WTC11 (cell line): ENCODE measurements at regions not wholly inside any gene's neighbourhood (a gene's known extent, or its start where the extent isn't known, plus 50 kb on each side); places are given as distances from the start of the nearest gene placed in this dataset.

Source experiments
- ARID4B ChIP-seq: sonication (generic); formaldehyde crosslinking; IDR thresholded peaks from 2 replicates; pipeline ENCODE4 v1.8.0; 2023; ENCODE audit warnings: missing genetic modification reagents, mild to moderate bottlenecking, borderline replicate concordance
- ATF2 ChIP-seq: sonication (generic); formaldehyde crosslinking; IDR thresholded peaks from 2 replicates; pipeline ENCODE4 v1.8.1; 2022; ENCODE audit warnings: low read depth, missing genetic modification reagents, borderline replicate concordance
- CBFB ChIP-seq: sonication (generic); formaldehyde crosslinking; IDR thresholded peaks from 2 replicates; pipeline ENCODE4 v1.8.1; 2022; ENCODE audit warnings: mild to moderate bottlenecking, low read depth, missing genetic modification reagents
- CTCF ChIP-seq: fragments of 200-600 bp; IDR thresholded peaks from 2 replicates; pipeline ENCODE4 v1.8.0; 2022; ENCODE audit warnings: antibody characterized with exemption
- EMX1 ChIP-seq: fragments of 250-450 bp; sonication (Bioruptor Pico); IDR thresholded peaks from 2 replicates; pipeline ENCODE4 v1.8.0; 2021; ENCODE audit warnings: mild to moderate bottlenecking
- ESRRA ChIP-seq: sonication (generic); formaldehyde crosslinking; IDR thresholded peaks from 2 replicates; pipeline ENCODE4 v1.8.1; 2022; ENCODE audit warnings: mild to moderate bottlenecking, missing genetic modification reagents, borderline replicate concordance
- MAX ChIP-seq: sonication (generic); formaldehyde crosslinking; IDR thresholded peaks from 2 replicates; pipeline ENCODE4 v1.8.0; 2022; ENCODE audit warnings: mild to moderate bottlenecking, missing genetic modification reagents
- OVOL2 ChIP-seq: fragments of 250-450 bp; sonication (Bioruptor Pico); IDR thresholded peaks from 2 replicates; pipeline ENCODE4 v1.9.0; 2021; ENCODE audit warnings: mild to moderate bottlenecking, borderline replicate concordance
- STAT6 ChIP-seq: sonication (generic); formaldehyde crosslinking; conservative IDR thresholded peaks from 2 replicates; pipeline ENCODE4 v1.8.1; 2023; ENCODE audit warnings: mild to moderate bottlenecking, low read depth, missing genetic modification reagents, moderate library complexity
- TEAD1 ChIP-seq: sonication (generic); formaldehyde crosslinking; IDR thresholded peaks from 2 replicates; pipeline ENCODE4 v1.8.0; 2022; ENCODE audit warnings: mild to moderate bottlenecking, missing genetic modification reagents
- USF1 ChIP-seq: sonication (generic); formaldehyde crosslinking; IDR thresholded peaks from 2 replicates; pipeline ENCODE4 v1.8.0; 2022; ENCODE audit warnings: mild to moderate bottlenecking, missing genetic modification reagents
- ZNF232 ChIP-seq: sonication (generic); formaldehyde crosslinking; IDR thresholded peaks from 2 replicates; pipeline ENCODE4 v1.8.0; 2022; ENCODE audit warnings: mild to moderate bottlenecking, missing genetic modification reagents
- ZNF512 ChIP-seq: sonication (generic); formaldehyde crosslinking; IDR thresholded peaks from 2 replicates; pipeline ENCODE4 v1.8.1; 2022; ENCODE audit warnings: missing genetic modification reagents, borderline replicate concordance

GRCh38 chr4:18767921-18768320 lies 746.4 kb upstream of the LCORL start:
- no peak for TF ChIP-seq CTCF
- no peak for TF ChIP-seq USF1 (CRISPR knock-in tag)
- TF ChIP-seq STAT6 (CRISPR knock-in tag) = no peak
- TF ChIP-seq ESRRA = no peak
- no peak for TF ChIP-seq CBFB (CRISPR knock-in tag)
- no peak for TF ChIP-seq ARID4B (CRISPR knock-in tag)
- TF ChIP-seq MAX (CRISPR knock-in tag) = no peak
- no peak for TF ChIP-seq TEAD1 (CRISPR knock-in tag)
- no peak for TF ChIP-seq ZNF512 (CRISPR knock-in tag)
- no peak for TF ChIP-seq ATF2 (CRISPR knock-in tag)
- no peak for TF ChIP-seq EMX1 (CRISPR knock-in tag)
- no peak for TF ChIP-seq OVOL2 (CRISPR knock-in tag)
- TF ChIP-seq ZNF232 (CRISPR knock-in tag) = no peak
